A673 (cell line): ENCODE measurements at regions not wholly inside any gene's neighbourhood (a gene's known extent, or its start where the extent isn't known, plus 50 kb on each side); places are given as distances from the start of the nearest gene placed in this dataset.

ENCODE experiments used
- EZH2 ChIP-seq: fragments of 200-600 bp; sonication (generic); IDR thresholded peaks from 2 replicates; pipeline ENCODE4 v1.6.1; 2017; ENCODE audit warnings: borderline replicate concordance, low read depth, mild to moderate bottlenecking, mixed read lengths, antibody characterized with exemption, low read length; ENCODE audit not compliant: poor library complexity, severe bottlenecking
- TF ChIP-seq, protein P1 (sequence below): fragments of 300-800, 200-600 bp; sonication (generic); conservative IDR thresholded peaks from 2 replicates; pipeline ENCODE4 v1.5.1; 2017; ENCODE audit warnings: low read depth, mild to moderate bottlenecking, antibody characterized with exemption, low read length, moderate library complexity, mixed read lengths

DNA sequence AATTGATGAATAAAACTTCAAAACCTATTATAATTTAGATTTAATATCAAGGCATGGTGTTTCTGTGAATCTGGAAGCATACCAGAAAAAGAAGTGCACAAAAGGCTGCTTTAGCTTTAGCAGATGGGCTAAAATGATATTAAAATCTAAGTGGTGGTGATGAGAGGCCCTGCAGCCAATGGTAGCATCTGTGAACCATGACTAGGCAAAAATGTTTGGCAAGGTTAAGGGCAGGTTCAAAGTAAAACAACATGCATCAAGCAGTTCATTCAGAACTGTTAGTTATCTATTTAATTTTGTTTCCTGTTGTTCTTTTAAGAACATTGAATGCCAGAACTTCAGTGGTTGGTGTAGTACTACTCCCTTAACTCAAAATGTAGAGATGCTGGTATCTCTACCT, 1736.9 kb upstream of the CELF4 start:
- TF ChIP-seq, protein P1, sequence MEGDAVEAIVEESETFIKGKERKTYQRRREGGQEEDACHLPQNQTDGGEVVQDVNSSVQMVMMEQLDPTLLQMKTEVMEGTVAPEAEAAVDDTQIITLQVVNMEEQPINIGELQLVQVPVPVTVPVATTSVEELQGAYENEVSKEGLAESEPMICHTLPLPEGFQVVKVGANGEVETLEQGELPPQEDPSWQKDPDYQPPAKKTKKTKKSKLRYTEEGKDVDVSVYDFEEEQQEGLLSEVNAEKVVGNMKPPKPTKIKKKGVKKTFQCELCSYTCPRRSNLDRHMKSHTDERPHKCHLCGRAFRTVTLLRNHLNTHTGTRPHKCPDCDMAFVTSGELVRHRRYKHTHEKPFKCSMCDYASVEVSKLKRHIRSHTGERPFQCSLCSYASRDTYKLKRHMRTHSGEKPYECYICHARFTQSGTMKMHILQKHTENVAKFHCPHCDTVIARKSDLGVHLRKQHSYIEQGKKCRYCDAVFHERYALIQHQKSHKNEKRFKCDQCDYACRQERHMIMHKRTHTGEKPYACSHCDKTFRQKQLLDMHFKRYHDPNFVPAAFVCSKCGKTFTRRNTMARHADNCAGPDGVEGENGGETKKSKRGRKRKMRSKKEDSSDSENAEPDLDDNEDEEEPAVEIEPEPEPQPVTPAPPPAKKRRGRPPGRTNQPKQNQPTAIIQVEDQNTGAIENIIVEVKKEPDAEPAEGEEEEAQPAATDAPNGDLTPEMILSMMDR = no peak
- TF ChIP-seq EZH2 = no peak
